GM21717 (cell line): ENCODE measurements at regions not wholly inside any gene's neighbourhood (a gene's known extent, or its start where the extent isn't known, plus 50 kb on each side); places are given as distances from the start of the nearest gene placed in this dataset.

Source experiments
- ATAC-seq: cut with Tn5 transposase; IDR thresholded peaks from one replicate; pipeline ENCODE4 v1.9.1; 2021; ENCODE audit warnings: mild to moderate bottlenecking, moderate library complexity; ENCODE audit not compliant: unreplicated experiment

DNA sequence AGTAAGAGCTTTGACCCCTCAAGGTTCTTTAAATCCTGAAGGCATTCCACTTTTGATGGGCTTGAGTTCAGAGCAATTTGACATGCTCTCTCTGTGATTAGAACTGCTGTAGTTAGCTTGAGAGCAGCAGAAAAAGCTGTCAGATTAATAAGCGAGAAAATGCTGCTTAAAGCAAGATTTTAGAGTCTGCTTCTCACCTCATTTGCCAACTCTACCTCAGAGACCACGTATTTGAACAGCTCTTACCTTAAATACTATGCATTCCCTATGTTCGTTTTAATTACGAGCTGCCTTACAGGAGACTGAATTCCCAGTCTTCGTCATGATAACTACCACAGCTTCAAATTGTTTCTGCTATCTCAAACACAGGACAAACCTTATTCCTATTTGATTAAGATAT is 253.4 kb downstream of the SLITRK6 start:
- no peak for ATAC-seq

DNA sequence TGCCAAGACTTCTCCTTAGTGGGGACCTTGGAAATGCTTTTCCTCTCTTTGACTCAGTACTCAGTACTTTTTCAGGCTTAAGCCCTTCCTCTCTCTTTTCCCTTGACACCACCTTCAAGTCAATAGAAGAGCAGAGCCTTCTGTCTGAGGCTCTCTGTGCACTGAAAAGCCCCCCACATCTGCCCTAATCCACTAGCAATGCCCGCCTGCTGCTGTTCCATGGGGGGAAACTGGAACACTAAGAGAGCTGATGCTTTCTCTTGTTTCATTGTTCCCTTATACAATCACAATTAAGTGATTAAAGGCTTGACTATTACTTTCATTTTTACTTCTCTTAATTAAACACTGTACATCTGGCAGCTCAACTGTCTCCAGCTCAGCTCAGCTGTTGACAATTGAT is 254.5 kb downstream of the SLITRK6 start:
- no peak for ATAC-seq

DNA sequence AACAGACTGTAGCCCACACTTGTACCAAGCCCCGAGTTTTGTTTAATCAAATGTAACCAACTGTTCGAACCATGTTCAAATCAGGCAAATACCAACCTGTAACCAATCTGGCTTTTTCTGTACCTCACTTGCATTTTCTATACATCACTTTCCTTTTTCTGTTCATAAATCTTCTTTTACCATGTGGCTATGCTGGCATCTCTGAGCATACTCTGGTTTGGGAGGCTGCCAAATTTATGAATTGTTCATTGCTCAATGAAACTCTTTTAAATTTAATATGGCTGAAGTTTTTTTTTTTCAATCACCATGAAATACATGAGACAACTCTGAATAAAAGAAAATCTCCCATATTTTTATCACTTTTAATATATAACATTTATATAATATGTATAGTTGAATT is 256.1 kb downstream of the SLITRK6 start:
- ATAC-seq, result no peak

DNA sequence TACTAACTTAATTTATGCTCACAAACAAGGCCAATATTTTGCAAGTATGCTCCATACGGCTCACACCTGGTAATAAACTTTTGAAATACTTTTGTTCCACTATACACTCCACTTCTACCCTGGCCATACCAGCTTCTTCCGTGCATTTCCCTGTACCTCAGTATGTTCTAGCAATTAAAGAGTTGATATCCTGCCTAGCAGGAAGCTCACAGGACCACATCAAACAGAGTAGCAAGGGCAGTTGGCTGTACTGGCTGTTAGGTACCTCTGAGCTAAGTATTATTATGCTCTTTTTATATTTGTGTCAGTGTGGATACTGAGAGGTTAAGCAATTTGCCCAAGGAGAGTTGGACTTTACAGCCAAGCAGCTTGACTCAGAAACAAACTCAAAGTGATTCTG is 257.7 kb downstream of the SLITRK6 start:
- no peak for ATAC-seq

DNA sequence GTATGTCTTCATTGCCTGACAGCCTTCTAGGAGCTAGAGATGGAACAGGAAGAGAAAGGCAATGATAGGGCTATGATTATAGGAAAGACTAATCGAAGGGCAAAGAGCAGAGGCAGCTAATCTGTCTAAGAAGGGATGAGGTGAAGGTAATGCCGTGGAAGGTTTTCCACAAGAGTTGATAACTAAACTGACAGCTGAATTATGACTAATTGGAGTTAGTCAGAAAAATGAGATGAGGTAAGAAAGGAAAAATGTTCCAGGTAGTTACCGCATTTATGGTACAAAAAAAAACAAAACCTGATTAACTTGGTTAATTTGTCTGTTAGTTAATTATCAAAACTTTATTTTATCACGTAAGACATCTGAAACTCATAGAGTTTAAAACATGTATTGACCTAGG is 260.3 kb downstream of the SLITRK6 start:
- ATAC-seq, result no peak

DNA sequence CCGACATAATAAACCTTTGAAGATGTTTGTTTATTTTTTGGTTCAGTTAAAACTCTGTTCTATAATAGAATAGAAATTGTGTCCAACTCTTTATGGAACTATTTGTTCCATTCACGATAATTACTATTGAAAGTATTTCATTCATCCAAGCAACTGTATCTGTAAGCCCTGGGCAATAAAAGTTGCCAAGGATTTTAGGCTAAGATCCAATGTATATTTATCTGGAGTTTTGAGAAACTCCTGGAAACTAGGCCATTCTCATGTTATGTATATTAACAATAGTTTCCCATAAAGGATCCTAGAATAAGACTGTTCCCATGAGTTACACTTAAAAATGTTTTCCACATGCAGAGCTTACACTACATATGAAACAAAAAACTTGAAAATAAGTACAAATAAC is 261.6 kb downstream of the SLITRK6 start:
- ATAC-seq, result no peak

DNA sequence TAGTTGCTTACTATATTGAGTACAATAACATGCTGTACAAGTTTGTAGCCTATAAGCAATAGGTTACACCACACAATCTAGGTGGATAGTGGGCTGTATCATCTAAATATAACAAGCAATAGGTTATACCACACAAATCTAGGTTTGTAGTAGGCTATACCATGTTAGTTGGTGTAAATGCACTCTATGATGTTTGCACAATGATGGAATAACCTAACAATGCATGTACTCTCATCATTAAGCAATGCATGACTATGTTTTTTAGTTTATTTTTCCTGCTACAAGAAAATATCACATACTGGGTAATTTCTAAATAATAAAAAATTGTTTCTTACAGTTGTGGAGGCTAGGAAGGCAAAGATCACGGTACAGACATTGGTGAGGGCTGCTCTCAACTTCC is 262.5 kb downstream of the SLITRK6 start:
- no peak for ATAC-seq

DNA sequence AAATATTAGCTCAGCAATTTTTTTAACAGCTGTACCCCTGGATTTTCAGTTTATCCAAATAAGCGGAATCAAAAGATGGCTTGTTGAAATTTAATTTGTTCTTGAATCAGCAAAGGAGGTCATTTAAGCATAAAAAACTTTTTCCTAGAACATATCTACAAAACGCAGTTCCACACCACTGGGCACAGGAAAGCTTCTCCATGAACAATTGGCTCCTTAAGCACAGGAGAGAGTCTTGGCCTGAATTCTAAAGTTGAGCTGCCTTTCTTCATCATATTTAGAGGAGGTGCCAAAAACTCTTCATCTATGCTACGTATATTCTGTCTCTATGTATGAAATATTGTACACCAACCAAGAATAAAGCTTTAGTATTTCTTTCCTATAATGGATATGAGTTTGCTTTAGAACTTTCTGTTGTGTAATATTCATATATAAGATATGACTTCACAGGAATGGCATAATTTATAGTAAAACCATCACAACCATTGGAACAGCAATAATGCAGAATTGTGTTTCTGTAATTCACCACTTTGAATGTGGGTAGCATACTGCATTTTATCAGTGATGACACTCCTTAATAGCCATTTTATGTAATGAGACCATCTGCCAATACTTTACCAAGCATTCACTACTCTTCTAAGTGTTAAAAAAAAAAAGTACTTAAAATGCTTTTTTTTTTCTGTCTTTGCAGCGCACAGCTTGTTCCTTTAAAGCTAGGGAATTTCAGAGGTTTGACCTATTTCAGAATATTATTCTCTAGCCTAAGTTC is 263.7 kb downstream of the SLITRK6 start:
- ATAC-seq, result no peak

DNA sequence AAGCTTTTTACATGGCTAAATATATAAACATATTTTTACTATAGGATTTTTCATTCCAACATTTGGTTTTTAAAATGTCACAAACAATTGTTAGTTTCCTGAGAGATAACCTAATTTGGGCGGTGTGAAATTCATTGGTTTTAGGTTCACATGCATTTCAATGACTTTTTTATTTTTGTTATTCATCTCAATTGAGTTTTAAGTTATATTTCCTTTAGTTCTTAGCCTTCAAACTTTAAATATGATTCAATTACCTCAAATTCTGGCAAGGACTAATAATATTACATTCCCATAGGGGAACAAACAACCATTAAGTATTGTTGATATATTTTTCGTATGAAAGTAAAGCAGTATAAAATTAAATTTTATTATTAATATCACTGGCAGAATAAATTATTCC is 265.3 kb downstream of the SLITRK6 start:
- ATAC-seq, result no peak

DNA sequence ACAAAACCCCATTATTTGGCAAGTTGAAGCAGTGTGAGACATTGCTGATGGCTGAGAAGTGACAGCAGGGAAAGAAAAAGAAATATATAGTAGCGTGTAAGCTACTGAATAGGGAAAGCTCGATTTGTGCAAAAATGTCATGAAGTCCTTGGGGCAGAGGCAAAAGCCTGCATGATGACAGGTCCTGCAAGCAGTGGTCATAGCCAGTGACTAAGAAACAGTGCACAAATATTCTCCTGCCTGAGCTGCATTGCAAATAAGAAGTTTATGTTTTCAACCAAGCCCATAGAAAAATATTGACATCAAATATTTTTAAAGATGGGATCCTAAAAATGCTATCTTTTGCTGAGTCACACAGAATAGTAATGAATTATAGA is 270.0 kb downstream of the SLITRK6 start:
- no peak for ATAC-seq

DNA sequence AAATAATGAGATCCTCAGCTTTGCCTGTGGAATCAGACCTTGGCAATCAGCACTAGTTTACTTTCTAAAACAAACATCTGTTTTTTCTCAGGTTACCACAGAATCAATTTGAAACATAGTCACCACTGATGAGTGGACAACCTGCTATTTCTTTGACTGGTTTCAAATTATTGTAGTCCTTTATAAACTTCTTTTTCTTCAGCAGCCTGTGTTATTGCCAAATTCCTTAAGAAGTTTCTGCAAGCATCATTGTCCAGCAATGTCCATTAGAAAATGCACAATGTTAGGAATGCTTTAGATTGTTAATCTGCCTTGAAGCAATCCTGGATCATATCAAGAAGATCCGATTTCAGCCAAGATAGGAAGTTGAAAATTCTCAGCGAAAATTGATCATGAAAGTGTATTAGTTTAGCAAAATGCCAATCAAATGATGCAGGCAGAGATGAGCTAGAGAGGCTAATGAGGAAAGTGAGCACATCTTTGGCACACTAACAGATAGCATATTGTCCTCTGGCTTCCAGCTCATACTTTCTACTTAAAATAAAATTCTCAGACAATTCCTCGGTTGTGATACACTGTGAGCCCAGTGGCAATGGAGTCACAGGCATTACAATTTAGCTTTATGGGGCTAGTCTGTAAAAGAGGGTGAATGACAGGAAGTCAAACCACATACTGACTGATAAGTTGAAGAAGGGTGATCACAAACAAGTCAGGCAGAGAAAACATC is 270.6 kb downstream of the SLITRK6 start:
- ATAC-seq, result no peak

DNA sequence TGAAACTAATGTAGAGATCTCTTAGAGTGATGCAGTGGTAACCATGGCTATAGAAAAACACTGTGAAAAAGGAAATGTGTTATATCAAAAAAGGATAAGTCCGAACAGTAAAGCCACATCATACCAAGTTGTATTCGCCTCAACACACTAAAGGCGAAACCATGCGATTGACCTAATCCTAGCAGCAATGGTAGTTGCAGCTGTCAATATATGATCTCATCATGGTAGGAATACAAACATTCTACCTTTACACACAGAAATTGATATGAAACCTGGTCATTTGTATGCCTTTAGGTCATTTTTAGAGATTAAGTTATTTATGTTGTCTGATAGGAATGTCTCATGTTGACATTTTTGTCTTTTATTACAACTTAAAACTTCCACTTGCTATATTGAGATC is 271.9 kb downstream of the SLITRK6 start:
- no peak for ATAC-seq

DNA sequence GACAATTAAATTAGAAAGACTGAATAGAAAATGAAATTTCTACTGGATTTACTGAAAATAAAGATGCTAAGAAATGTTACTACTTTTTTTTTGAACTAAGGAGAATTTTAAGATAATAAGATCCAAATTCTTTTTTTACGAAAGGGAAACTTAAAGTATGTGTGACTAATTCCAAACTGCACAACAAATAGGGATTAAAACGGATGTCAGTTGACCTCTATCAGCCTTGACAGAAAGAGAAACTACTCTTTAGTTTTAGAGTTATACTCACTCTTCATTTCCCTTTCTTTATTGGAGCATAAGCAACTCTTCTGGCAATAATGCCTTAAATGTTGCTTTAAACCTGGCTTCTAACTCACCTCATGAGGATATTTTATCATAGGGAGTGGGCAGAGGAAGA is 273.8 kb downstream of the SLITRK6 start:
- ATAC-seq, result no peak

DNA sequence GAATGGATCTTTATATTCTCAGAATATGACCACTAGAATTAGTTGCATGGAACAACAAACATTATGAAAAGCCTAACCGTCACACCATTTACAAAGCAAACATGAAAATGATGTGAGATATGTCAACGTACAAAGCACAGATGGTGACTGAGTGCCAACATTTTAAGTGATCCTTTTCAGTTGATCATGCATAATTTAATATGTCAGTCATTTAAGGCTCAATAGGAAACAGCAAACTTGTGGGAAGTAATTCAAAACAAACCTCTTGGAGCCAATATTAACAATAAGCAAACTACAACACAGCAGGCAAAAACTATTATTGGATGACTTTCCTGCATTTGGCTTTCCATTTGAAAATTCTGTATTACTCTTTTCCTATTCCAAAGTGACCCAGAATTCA is 277.6 kb downstream of the SLITRK6 start:
- ATAC-seq, result no peak

DNA sequence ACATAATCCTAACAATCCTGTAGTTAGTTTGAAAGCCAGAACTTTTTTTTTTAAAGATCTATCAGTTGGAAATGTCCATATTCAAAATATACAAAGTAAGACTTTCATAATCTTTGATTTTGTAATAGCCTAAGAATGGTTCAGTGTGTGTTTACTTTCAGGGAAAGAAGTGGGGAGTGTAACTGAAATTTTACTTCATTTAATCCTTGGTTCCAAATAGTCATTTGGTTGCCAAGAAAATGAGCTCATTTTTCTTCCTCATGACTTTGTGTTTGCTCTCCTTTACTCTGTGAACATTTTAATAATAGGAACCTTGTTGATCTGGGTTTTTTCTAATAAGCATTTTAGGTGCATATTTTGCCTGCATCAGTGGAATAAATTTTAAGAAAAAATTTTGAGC is 278.8 kb downstream of the SLITRK6 start:
- no peak for ATAC-seq

DNA sequence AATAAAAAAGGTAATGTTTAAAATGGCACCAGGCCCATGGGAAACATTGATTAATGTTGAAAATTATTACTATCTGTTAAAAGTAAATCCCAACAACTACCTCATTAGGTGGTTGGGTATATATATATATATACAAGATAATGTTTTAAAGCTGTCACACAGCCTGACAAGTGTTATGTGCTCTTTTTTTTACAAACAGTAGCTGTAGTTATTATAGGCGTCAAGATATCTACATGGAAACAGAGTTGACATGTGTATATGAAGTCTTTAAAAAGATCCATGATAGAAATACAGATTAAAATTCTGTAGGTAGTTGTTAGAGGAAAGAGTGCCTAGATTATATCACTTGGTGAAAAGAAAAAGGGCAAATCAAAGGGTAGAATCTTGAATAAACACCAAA is 279.9 kb downstream of the SLITRK6 start:
- ATAC-seq, result no peak

DNA sequence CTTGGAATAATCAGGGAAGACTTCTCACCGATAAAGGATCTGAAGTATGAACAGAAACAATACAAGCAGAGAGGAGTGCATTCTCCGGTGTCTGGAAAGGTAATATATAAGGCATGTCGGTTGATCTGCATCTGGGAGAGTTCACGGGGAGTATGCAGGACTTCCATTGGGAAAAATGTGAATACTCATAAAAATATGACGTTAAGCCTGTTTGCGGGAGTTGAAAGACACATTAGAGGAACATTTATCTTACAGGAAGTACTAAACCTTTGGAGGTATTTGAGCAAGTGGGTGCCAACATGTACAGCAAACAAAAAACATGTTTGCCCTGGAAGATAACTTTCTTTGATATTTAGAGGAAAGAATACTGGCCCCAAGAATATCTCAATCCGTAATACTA is 286.8 kb downstream of the SLITRK6 start:
- ATAC-seq, result no peak

DNA sequence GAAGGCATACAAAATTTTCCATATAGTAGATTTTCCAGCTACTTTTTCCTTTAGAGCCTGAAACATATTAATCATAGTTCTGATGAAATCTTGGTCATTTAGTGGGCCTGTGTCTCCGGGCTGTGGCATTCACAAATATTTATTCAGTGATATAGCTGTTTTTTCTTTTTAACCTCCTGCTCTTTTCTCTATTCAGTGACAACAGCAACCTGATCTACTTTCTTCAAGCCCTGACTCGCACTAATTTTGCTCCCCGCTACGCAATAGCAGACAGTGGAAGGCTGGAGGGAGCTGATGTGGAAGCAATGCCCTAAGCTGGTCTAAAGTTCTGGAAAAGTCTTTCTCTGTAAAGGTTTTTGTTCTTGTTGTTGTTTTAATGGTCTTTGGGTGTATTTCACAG is 289.7 kb downstream of the SLITRK6 start:
- ATAC-seq, result no peak

DNA sequence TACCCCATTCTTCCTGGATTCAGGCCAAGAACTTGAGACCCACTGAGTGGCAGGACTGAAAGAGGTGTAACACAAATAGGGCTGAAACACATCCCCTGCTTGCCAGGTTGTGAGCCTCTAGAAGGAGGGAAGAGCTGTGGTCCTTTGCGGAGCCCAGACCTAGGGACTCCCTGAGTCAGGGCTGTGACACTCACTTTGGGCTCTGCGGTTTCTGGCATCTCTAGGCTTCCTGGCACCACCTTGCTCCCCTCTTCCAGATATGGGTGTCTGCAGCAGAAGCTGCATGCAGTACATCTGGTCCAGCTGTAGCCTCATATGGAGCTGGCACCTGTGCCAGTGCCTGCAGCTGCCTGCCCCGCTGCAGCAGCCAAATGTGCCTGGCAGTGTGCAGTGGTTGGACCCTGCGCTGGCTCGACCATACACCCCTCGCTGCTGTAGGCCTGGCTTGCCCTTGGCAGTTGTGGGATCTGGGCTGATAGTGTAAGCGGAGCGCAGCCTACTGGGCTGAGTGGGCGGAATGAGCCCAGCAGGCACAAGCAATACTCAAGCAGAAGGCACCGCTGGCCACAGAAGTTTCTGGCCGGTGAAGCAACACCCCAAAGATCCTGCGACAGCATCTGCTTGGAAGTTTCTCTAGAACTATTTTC is 290.4 kb downstream of the SLITRK6 start:
- ATAC-seq, result no peak

DNA sequence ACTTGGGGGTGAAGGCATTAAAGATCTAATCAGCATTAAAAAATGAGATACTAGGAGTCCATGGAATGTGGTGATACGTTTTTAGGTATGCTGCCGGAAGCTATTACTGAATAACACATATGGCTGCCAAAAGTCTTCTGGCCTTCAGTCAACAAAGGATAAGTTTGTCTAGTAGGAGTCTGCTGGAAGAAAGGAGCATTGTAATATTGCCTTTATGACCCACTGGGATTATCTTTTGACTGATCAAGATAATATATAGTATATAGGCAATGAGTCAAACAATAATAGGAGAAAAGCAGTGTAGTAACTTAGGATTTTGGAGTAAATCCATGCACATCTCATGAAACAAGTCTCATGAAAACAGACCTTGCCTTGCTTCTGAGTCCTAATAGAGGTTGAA is 295.4 kb downstream of the SLITRK6 start:
- ATAC-seq, result no peak

DNA sequence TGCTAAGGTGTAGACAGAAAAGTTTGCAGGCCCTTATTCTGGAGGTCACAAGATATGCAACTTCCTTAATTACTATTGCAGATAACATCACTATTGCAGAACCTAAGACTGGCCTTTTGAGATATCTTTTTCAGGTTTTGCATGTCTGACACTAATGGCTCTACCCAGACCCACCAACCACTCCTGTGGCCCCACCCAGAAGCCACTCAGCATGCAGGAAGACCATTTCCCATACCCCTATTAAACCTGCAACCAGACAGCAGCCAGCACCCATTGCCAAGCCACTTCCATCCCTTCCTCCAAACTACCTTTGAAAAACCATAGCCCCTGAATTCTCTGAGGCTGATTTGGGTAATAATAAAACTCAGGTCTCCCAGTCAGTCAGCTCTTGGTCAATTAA is 297.6 kb downstream of the SLITRK6 start:
- no peak for ATAC-seq

DNA sequence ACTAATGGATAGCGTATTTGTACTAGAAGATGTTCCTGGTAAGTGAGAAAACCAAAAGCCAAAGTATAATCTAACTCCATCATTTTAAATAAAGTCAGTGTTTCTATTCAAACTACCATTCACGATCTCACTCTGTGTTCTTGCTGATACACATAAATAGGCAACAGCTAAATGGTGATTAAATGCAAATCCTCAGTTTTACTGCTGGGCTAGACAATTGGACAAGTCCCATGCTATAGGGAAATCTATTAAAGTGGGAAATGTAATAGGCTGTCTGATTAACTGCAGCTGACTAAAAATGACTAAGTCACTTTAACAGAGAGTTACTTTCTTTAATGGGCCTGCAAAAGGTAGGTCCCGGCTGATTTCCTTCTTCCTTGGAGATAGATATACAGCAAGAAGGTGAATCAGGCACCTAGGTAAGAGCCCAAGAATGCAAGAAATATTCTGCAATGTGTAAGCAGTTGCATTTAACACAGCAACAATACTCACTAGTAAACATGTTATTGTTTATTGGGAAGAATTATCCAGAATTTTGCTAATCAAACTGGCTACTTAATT is 298.4 kb downstream of the SLITRK6 start:
- ATAC-seq, result no peak
